Cardiac muscle cell (in vitro differentiated cells and primary cell): ENCODE measurements at regions not wholly inside any gene's neighbourhood (a gene's known extent, or its start where the extent isn't known, plus 50 kb on each side); places are given as distances from the start of the nearest gene placed in this dataset.
A peak's percentile ranks its signal among the peaks of the same experiment; 100 is the strongest.

Source experiments
- DNase-seq, 2 donors: peaks; one replicate each; pipeline versions ENCODE4 v3.0.0 to v3.0.0-alpha.2; 2010 to 2017; ENCODE audit warnings: low read depth in 1 of 2, low spot score in 1 of 2
- H3K27ac ChIP-seq: fragments of 200-600 bp; sonication (generic); 2 replicates; pipeline ENCODE4 v1.5.1; 2016
- H3K27me3 ChIP-seq: fragments of 200-600 bp; sonication (generic); 2 replicates; pipeline ENCODE4 v1.6.0; 2016; ENCODE audit warnings: control low read depth
- H3K36me3 ChIP-seq: fragments of 200-600 bp; sonication (generic); 2 replicates; pipeline ENCODE4 v1.5.1; 2016; ENCODE audit warnings: control low read depth
- H3K4me1 ChIP-seq: fragments of 200-600 bp; sonication (generic); 2 replicates; pipeline ENCODE4 v1.8.1; 2017; ENCODE audit warnings: low read depth, mild to moderate bottlenecking, mixed run types
- H3K4me3 ChIP-seq: fragments of 200-600 bp; sonication (generic); 2 replicates; pipeline ENCODE4 v1.5.1; 2016; ENCODE audit warnings: mild to moderate bottlenecking
- H3K9me3 ChIP-seq: fragments of 200-600 bp; sonication (generic); 2 replicates; pipeline ENCODE4 v1.5.1; 2017; ENCODE audit warnings: low read depth, mild to moderate bottlenecking, control low read depth
- CTCF ChIP-seq: IDR thresholded peaks from 2 replicates; pipeline ENCODE4 v1.5.1; 2012; ENCODE audit warnings: low read depth, mild to moderate bottlenecking, low read length

- no peaks in the 10 kb centered on the region for H3K36me3 ChIP-seq
- H3K9me3 ChIP-seq, result no peaks in the 10 kb centered on the region
- TF ChIP-seq CTCF, result no peak
- H3K27me3 ChIP-seq, result no peaks in the 10 kb centered on the region
- H3K4me3 ChIP-seq, result no peak overlapping the region
- no peak overlapping the region for H3K27ac ChIP-seq
- H3K4me1 ChIP-seq, result no peaks in the 10 kb centered on the region
- DNase-seq, result no peak
Observed at GRCh38 chr12:13486794-13487193, 290.3 kb downstream of the EMP1 start.

- DNase-seq, result no peak
- no peak for TF ChIP-seq CTCF
Observed at GRCh38 chr12:13478650-13479181, 282.2 kb downstream of the EMP1 start.

GRCh38 chr12:13474381-13474780 lies 277.9 kb downstream of the EMP1 start:
- no peak for TF ChIP-seq CTCF
- no peaks in the 10 kb centered on the region for H3K9me3 ChIP-seq
- no peak for DNase-seq
- H3K27me3 ChIP-seq, result no peaks in the 10 kb centered on the region
- H3K4me1 ChIP-seq, result no peaks in the 10 kb centered on the region
- H3K36me3 ChIP-seq, result no peaks in the 10 kb centered on the region
- no peak overlapping the region for H3K27ac ChIP-seq
- H3K4me3 ChIP-seq, result no peak overlapping the region

More at GRCh38 chr12:13478650-13479181, 282.2 kb downstream of the EMP1 start:
- Histone ChIP-seq H3K4me3 (no peak overlapping the region), H3K4me1 (no peaks in the 10 kb centered on the region), H3K27me3 (no peaks in the 10 kb centered on the region), H3K27ac (no peak overlapping the region), H3K9me3 (no peaks in the 10 kb centered on the region), H3K36me3 (no peaks in the 10 kb centered on the region)

- Histone ChIP-seq H3K27ac (no peak overlapping the region), H3K36me3 (no peaks in the 10 kb centered on the region), H3K4me3 (no peak overlapping the region), H3K4me1 (no peaks in the 10 kb centered on the region), H3K27me3 (no peaks in the 10 kb centered on the region), H3K9me3 (no peaks in the 10 kb centered on the region)
- TF ChIP-seq CTCF, result no peak
- no peak for DNase-seq
Observed at GRCh38 chr12:13472690-13473089, 276.2 kb downstream of the EMP1 start.

GRCh38 chr12:13471471-13471870 lies 274.9 kb downstream of the EMP1 start:
- no peaks in the 10 kb centered on the region for H3K4me1 ChIP-seq
- no peaks in the 10 kb centered on the region for H3K27me3 ChIP-seq
- no peak for DNase-seq
- H3K27ac ChIP-seq, result no peak overlapping the region
- H3K4me3 ChIP-seq, result no peak overlapping the region
- H3K36me3 ChIP-seq, result no peaks in the 10 kb centered on the region
- TF ChIP-seq CTCF, result no peak
- no peaks in the 10 kb centered on the region for H3K9me3 ChIP-seq

- TF ChIP-seq CTCF, result no peak
- Histone ChIP-seq H3K27ac (no peak overlapping the region), H3K4me3 (no peak overlapping the region), H3K36me3 (no peaks in the 10 kb centered on the region), H3K4me1 (no peaks in the 10 kb centered on the region), H3K9me3 (no peaks in the 10 kb centered on the region), H3K27me3 (no peaks in the 10 kb centered on the region)
- DNase-seq, result peak in 1 of 2 donors; percentile 17
Observed at GRCh38 chr12:13465635-13466034, 269.1 kb downstream of the EMP1 start.
